ENCODE measurements at regions not wholly inside any gene's neighbourhood (a gene's known extent, or its start where the extent isn't known, plus 50 kb on each side); places are given as distances from the start of the nearest gene placed in this dataset.
"Not testable (repeated sequence)": the region's sequence is repeated elsewhere in the genome, so short reads cannot be mapped to it uniquely, and the experiment has no call there.

- DNase-seq (ENCODE audit: extremely low read depth in 1 of 2, low read depth in 1 of 2), result no peak
Measured at GRCh38 chr2:239834143-239834542, 191.0 kb downstream of the NDUFA10 start.

- DNase-seq (ENCODE audit: extremely low read depth in 1 of 2, low read depth in 1 of 2), result no peak
Measured at GRCh38 chr2:239833269-239834109, 191.7 kb downstream of the NDUFA10 start.

DNA sequence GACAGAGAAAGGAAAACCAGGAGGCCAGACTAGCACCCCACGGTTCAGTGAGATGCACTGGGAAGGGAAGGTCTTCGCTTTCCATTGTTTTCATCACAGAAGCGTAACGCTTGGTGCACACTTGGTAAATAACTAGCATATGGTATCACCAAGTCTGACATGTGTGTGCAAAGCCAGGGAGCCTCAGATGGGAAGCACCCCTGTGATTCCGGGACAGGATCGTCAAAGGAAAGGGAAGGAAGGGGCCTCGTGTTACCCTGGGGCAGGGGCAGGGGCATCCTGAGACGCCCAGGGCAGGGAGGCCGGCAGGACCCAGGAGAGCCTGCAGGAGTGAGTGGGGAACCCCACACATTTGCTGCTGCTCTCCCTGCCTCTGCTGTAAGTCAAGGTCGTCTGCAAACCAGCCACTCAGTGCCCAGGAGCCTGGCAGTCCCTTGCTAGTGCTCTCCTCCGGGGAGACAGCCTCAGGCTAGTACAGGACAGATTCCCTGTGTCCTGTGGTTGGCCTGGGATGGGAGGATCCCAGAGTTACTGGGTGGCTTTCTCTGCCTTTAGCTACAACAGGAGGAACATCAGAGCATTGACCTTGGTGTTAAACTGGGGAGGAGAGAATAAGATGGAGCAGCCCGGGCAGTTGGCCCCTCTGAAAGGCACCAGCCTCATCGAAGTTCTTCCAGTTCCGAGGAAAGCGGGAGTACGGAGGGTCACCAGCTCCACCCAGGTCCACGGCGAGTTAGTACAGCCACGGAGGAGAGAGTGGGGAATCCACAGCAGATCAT, 192.5 kb downstream of the NDUFA10 start:
- DNase-seq (ENCODE audit: extremely low read depth in 1 of 2, low read depth in 1 of 2), result no peak

- DNase-seq (ENCODE audit: extremely low read depth in 1 of 2, low read depth in 1 of 2), result no peak
Measured at GRCh38 chr2:239831861-239832489, 193.2 kb downstream of the NDUFA10 start.

- no peak for DNase-seq (ENCODE audit: extremely low read depth in 1 of 2, low read depth in 1 of 2)
Measured at GRCh38 chr2:239831001-239831731, 194.0 kb downstream of the NDUFA10 start.

DNA sequence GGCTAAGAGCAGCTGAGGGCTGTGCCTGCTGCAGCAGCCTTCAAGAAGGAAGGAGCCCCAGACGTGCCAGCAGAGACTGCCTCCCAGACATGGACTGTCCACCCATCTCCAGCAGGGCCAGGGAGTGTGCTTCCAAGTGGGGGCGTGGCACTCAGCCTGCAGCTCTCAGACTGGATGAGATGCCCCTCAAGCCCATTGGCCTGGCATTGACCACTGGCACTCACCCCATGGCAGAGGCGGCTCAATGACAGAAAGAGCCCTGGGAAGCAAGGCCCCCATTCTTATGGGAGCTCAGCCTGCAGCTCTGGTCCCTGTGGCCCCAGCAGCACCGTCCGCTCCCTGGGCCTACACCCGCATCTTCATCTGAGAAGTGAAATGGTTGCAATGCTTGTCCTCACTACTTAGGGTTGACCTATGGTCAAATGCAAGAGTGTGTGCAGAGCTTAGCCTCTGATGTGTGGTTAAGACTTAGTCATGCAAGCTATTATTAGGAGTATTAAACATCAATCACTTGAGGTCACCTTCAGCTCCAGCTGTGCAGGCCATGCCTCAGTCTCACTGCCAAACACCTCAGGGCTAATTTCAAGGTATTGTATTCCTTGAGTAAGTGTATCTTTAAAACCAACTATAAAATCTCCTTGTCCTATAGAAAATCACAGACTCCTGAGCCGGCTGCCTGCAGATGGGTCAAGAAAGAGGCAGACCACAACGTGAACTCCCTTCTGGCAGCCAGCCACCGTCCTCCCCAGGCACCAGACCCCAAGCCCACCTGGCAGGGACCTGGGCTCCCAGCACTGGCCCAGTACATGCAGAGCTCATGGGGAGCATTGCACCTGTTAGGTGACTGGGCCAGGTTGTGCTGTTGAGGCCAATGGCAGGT, 194.8 kb downstream of the NDUFA10 start:
- no peak for DNase-seq (ENCODE audit: extremely low read depth in 1 of 2, low read depth in 1 of 2)

DNA sequence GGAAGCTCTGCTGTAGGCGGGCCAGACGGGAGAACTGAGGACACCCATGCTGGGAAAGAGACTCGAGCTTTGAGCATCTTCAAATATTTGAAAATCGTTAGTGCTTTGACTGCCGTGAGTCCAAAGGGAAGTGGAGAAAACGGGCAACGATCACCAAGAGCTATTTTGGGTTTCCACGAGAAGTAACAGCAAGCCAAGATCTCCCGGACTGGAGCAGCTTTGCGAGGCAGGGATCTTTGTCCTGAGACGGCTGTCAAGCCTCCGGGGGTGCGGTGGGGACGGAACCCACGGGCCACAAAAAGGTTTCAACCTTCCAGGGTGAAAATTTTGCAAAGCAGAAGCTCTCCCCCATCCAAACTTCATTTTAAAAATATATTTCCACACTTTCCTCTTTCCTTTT, 195.8 kb downstream of the NDUFA10 start:
- DNase-seq (ENCODE audit: extremely low read depth in 1 of 2, low read depth in 1 of 2), result no peak

DNA sequence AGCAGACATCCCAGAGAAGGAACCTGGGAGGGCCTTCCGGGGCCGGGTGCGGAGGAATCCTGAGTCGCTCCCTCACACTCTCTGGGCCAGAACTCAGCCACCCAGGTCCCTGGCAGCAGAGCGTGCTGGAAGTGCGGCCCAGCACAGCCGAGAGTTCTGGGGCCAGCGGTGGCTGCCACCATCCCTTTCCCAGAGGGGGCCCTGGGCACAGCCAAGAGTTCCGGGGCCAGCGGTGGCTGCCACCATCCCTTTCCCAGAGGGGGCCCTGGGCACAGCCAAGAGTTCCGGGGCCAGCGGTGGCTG, 196.2 kb downstream of the NDUFA10 start:
- not testable (repeated sequence) for DNase-seq (ENCODE audit: extremely low read depth in 1 of 2, low read depth in 1 of 2)

- no peak for DNase-seq (ENCODE audit: extremely low read depth in 1 of 2, low read depth in 1 of 2)
Measured at GRCh38 chr2:239828192-239828972, 196.8 kb downstream of the NDUFA10 start.

GRCh38 chr2:239827523-239827890, 197.6 kb downstream of the NDUFA10 start:
- no peak for DNase-seq (ENCODE audit: extremely low read depth in 1 of 2, low read depth in 1 of 2)

- DNase-seq (ENCODE audit: extremely low read depth in 1 of 2, low read depth in 1 of 2), result no peak
Measured at GRCh38 chr2:239826786-239827522, 198.2 kb downstream of the NDUFA10 start.

DNA sequence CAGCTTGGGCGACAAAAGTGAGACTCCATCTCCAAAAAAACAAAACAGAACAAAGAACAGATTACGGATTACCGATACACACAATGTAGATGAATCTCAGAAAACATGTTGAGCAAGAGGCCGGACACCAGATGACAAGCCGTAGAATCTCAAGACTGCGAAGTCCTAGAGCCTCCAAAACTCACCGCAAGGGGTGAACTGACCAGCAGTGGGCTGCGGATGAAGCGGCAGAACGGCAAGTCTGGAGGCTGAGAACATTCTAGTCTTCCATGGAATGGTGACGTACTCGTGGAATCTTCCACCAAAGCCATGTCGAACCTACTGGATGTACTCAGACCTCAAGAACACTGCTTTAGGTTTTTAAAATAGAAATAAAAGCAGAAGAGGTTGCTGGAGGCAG, 198.8 kb downstream of the NDUFA10 start:
- no peak for DNase-seq (ENCODE audit: extremely low read depth in 1 of 2, low read depth in 1 of 2)

DNA sequence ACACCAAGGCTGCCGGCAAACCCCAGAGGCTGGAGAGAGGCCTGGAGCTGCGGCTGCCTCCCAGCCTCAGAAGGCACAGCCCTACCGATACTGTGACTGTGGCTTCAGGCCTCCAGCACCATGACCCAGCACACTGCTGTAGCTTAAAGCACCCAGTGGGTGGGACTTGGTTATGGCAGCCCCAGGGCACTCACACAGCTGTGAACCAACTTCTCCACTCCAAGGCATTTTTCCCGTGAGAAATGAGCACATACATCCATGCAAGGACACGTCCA, 199.5 kb downstream of the NDUFA10 start:
- DNase-seq (ENCODE audit: extremely low read depth in 1 of 2, low read depth in 1 of 2), result no peak

- DNase-seq (ENCODE audit: extremely low read depth in 1 of 2, low read depth in 1 of 2), result no peak
Measured at GRCh38 chr2:239824866-239825704, 200.1 kb downstream of the NDUFA10 start.

GRCh38 chr2:239824046-239824694, 201.0 kb downstream of the NDUFA10 start:
- DNase-seq (ENCODE audit: extremely low read depth in 1 of 2, low read depth in 1 of 2), result no peak

- no peak for DNase-seq (ENCODE audit: extremely low read depth in 1 of 2, low read depth in 1 of 2)
Measured at GRCh38 chr2:239822146-239822831, 202.9 kb downstream of the NDUFA10 start.

- DNase-seq (ENCODE audit: extremely low read depth in 1 of 2, low read depth in 1 of 2), result no peak
Measured at GRCh38 chr2:239821694-239822075, 203.5 kb downstream of the NDUFA10 start.

Data from activated CD8-positive, alpha-beta memory T cell treated with anti-CD3 and anti-CD28 coated beads for 1 hour (primary cell).